BLaER1 (cell line): ENCODE measurements at regions not wholly inside any gene's neighbourhood (a gene's known extent, or its start where the extent isn't known, plus 50 kb on each side); places are given as distances from the start of the nearest gene placed in this dataset.
A peak's percentile ranks its signal among the peaks of the same experiment; 100 is the strongest.

Experiments used
- H3K27ac ChIP-seq: shearing (Covaris generic); formaldehyde crosslinking; 2 replicates; pipeline ENCODE4 v1.8.1; 2022
- H3K27me3 ChIP-seq: shearing (Covaris generic); formaldehyde crosslinking; 2 replicates; pipeline ENCODE4 v1.8.1; 2022
- H3K36me3 ChIP-seq: shearing (Covaris generic); formaldehyde crosslinking; 2 replicates; pipeline ENCODE4 v1.8.1; 2022
- H3K4me1 ChIP-seq: shearing (Covaris generic); formaldehyde crosslinking; 2 replicates; pipeline ENCODE4 v1.8.1; 2022
- H3K4me2 ChIP-seq: shearing (Covaris generic); formaldehyde crosslinking; 2 replicates; pipeline ENCODE4 v1.8.1; 2022
- H3K4me3 ChIP-seq: shearing (Covaris generic); formaldehyde crosslinking; 2 replicates; pipeline ENCODE4 v1.8.1; 2022
- H3K9ac ChIP-seq: shearing (Covaris generic); formaldehyde crosslinking; 2 replicates; pipeline ENCODE4 v1.8.1; 2022
- H3K9me3 ChIP-seq: shearing (Covaris generic); formaldehyde crosslinking; 2 replicates; pipeline ENCODE4 v1.8.1; 2022
- H4K20me1 ChIP-seq: shearing (Covaris generic); formaldehyde crosslinking; 2 replicates; pipeline ENCODE4 v1.8.1; 2022
- Cebpa-rat ChIP-seq: shearing (Covaris generic); IDR thresholded peaks from 2 replicates; pipeline ENCODE4 v1.8.1; 2022

- TF ChIP-seq Cebpa-rat: no peak
- Histone ChIP-seq H3K4me1 (peaks cover 65% of the 10 kb centered on the region), H3K4me2 (peak overlapping the region; percentile 95), H3K36me3 (no peaks in the 10 kb centered on the region), H3K27me3 (no peaks in the 10 kb centered on the region), H3K27ac (peak overlapping the region; percentile 90), H3K9me3 (peaks cover 21% of the 10 kb centered on the region), H3K9ac (peak overlapping the region; percentile 85), H3K4me3 (peak overlapping the region; percentile 67), H4K20me1 (no peaks in the 10 kb centered on the region)
These were observed 246.6 kb upstream of the ANKRD55 start for GRCh38 chr5:56479696-56480077.

- no peaks in the 10 kb centered on the region for H3K27me3 ChIP-seq
- peak overlapping the region; percentile 85 for H3K9ac ChIP-seq
- peak overlapping the region; percentile 90 for H3K27ac ChIP-seq
- H3K4me3 ChIP-seq: peak overlapping the region; percentile 67
- H3K9me3 ChIP-seq: peaks cover 17% of the 10 kb centered on the region
- no peak for TF ChIP-seq Cebpa-rat
- H3K4me2 ChIP-seq: peak overlapping the region; percentile 95
- H4K20me1 ChIP-seq: no peaks in the 10 kb centered on the region
- peaks cover 65% of the 10 kb centered on the region for H3K4me1 ChIP-seq
- no peaks in the 10 kb centered on the region for H3K36me3 ChIP-seq
These were observed 246.0 kb upstream of the ANKRD55 start for GRCh38 chr5:56479126-56479525.

DNA sequence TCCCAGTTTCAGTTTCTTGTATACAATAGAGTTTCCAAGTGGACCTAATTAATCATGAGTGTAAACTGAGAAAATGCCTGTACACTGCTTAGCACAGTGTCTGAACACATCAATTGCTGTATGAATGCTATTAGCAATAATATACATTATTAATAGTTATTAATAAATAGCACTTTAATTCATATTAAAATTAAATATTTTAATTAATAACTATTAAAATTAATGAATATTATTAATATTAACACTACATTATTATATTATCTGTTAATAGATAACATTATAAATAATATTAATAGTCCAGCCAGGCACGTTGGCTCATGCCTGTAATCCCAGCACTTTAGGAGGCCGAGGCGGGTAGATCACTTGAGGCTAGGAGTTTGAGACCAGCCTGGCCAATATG lies 244.9 kb upstream of the ANKRD55 start:
- peaks cover 13% of the 10 kb centered on the region for H3K9me3 ChIP-seq
- H3K4me2 ChIP-seq: peak overlapping the region; percentile 95
- H3K36me3 ChIP-seq: no peaks in the 10 kb centered on the region
- H3K9ac ChIP-seq: peak overlapping the region; percentile 85; the same call in 1 of the 2 replicates
- no peak overlapping the region for H3K4me3 ChIP-seq
- no peaks in the 10 kb centered on the region for H4K20me1 ChIP-seq
- peak overlapping the region; percentile 90 for H3K27ac ChIP-seq
- no peak for TF ChIP-seq Cebpa-rat
- H3K4me1 ChIP-seq: peaks cover 63% of the 10 kb centered on the region
- no peaks in the 10 kb centered on the region for H3K27me3 ChIP-seq

DNA sequence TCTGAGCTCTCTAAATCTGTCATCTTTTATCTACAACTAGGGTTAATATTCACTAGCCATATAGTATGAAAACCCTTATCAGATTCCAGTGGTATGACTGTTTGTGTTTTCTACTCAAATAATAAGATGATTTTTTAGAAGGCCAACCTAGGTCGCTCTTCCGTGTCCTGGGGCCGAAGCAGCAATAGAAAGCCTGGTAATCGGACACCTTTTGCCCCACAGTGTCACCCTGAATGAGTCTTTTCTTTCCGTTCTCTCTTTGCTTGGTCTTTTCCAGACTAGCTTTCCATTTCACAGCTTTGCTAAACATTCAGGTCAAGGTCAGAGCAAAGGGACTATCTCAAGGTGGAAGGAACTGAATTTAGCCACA lies 243.3 kb upstream of the ANKRD55 start:
- no peaks in the 10 kb centered on the region for H3K36me3 ChIP-seq
- peak overlapping the region; percentile 20; the same call in 1 of the 2 replicates for H3K9ac ChIP-seq
- no peak overlapping the region for H3K4me3 ChIP-seq
- H3K27me3 ChIP-seq: no peaks in the 10 kb centered on the region
- peaks cover 18% of the 10 kb centered on the region for H3K9me3 ChIP-seq
- H3K4me2 ChIP-seq: peak overlapping the region; percentile 95
- no peaks in the 10 kb centered on the region for H4K20me1 ChIP-seq
- no peak for TF ChIP-seq Cebpa-rat
- H3K4me1 ChIP-seq: peaks cover 47% of the 10 kb centered on the region
- peak overlapping the region; percentile 50 for H3K27ac ChIP-seq

GRCh38 chr5:56475689-56476486 lies 242.8 kb upstream of the ANKRD55 start:
- H3K9me3 ChIP-seq: peaks cover 18% of the 10 kb centered on the region
- H3K9ac ChIP-seq: 0 out of 2 replicates have a peak overlapping the region, but pooled peaks have one; percentile 20
- no peak overlapping the region for H3K4me3 ChIP-seq
- H3K27ac ChIP-seq: peak overlapping the region; percentile 50
- H4K20me1 ChIP-seq: no peaks in the 10 kb centered on the region
- H3K36me3 ChIP-seq: no peaks in the 10 kb centered on the region
- TF ChIP-seq Cebpa-rat: no peak
- H3K4me1 ChIP-seq: peaks cover 46% of the 10 kb centered on the region
- no peaks in the 10 kb centered on the region for H3K27me3 ChIP-seq
- H3K4me2 ChIP-seq: peak overlapping the region; percentile 95

GRCh38 chr5:56471707-56472106 lies 238.6 kb upstream of the ANKRD55 start:
- H3K4me3 ChIP-seq: no peak overlapping the region
- H3K27me3 ChIP-seq: no peaks in the 10 kb centered on the region

GRCh38 chr5:56470007-56470406 lies 236.9 kb upstream of the ANKRD55 start:
- Histone ChIP-seq H3K4me1 (peaks cover 31% of the 10 kb centered on the region), H3K36me3 (no peaks in the 10 kb centered on the region), H3K4me3 (no peak overlapping the region), H4K20me1 (no peaks in the 10 kb centered on the region), H3K27me3 (no peaks in the 10 kb centered on the region), H3K27ac (no peak overlapping the region), H3K9me3 (peaks cover 26% of the 10 kb centered on the region), H3K9ac (no peak overlapping the region), H3K4me2 (no peak overlapping the region)
- TF ChIP-seq Cebpa-rat: no peak

More at GRCh38 chr5:56471707-56472106, 238.6 kb upstream of the ANKRD55 start:
- no peak for TF ChIP-seq Cebpa-rat
- peaks cover 26% of the 10 kb centered on the region for H3K4me1 ChIP-seq
- no peak overlapping the region for H3K27ac ChIP-seq
- H3K36me3 ChIP-seq: no peaks in the 10 kb centered on the region
- H4K20me1 ChIP-seq: no peaks in the 10 kb centered on the region
- H3K4me2 ChIP-seq: no peak overlapping the region
- H3K9ac ChIP-seq: no peak overlapping the region
- peaks cover 29% of the 10 kb centered on the region for H3K9me3 ChIP-seq

GRCh38 chr5:56468277-56468676 lies 235.1 kb upstream of the ANKRD55 start:
- Histone ChIP-seq H3K4me3 (no peak overlapping the region), H3K27me3 (no peaks in the 10 kb centered on the region)
- no peak for TF ChIP-seq Cebpa-rat

DNA sequence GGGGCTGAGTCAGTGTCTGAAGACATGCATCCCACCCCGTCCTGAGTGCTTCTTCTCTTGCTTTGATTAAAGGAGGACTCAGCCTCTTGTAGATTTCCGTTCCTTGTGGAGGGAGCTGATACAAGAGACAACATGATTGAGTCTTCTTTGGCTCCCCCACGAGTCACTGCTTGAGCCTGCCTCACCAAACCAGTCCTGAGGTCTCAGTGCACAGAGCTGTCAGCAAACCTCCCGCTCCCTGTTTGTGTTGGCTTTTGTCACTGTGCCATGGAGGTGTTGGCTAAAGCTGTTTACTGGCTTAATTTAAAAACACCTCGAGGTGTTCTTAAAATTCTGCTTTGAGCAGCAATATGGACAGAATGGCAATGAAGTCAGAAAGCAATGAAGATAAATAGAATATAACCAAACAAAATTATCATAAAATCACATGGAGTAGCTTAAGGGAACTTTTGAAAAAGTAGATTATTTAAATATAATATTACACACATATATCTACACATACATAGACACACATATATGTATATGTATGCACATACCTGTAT lies 234.1 kb upstream of the ANKRD55 start:
- 0 out of 2 replicates have a peak overlapping the region, but pooled peaks have one; percentile 68 for H3K27ac ChIP-seq
- peaks cover 55% of the 10 kb centered on the region for H3K4me1 ChIP-seq
- no peak for TF ChIP-seq Cebpa-rat
- no peaks in the 10 kb centered on the region for H3K27me3 ChIP-seq
- peak overlapping the region; percentile 74 for H3K4me2 ChIP-seq
- no peak overlapping the region for H3K9ac ChIP-seq
- no peaks in the 10 kb centered on the region for H4K20me1 ChIP-seq
- no peak overlapping the region for H3K4me3 ChIP-seq
- no peaks in the 10 kb centered on the region for H3K36me3 ChIP-seq
- H3K9me3 ChIP-seq: peaks cover 13% of the 10 kb centered on the region

More at GRCh38 chr5:56468277-56468676, 235.1 kb upstream of the ANKRD55 start:
- H3K27ac ChIP-seq: no peak overlapping the region
- no peaks in the 10 kb centered on the region for H4K20me1 ChIP-seq
- H3K9ac ChIP-seq: no peak overlapping the region
- H3K36me3 ChIP-seq: no peaks in the 10 kb centered on the region
- no peak overlapping the region for H3K4me2 ChIP-seq
- H3K9me3 ChIP-seq: peaks cover 15% of the 10 kb centered on the region
- H3K4me1 ChIP-seq: peaks cover 48% of the 10 kb centered on the region

GRCh38 chr5:56466136-56466816 lies 233.1 kb upstream of the ANKRD55 start:
- Histone ChIP-seq H3K9me3 (peaks cover 10% of the 10 kb centered on the region), H3K4me3 (no peak overlapping the region), H3K9ac (no peak overlapping the region), H3K4me2 (peak overlapping the region; percentile 74), H4K20me1 (no peaks in the 10 kb centered on the region), H3K27ac (peak overlapping the region; percentile 68), H3K4me1 (peaks cover 55% of the 10 kb centered on the region), H3K27me3 (no peaks in the 10 kb centered on the region), H3K36me3 (no peaks in the 10 kb centered on the region)
- no peak for TF ChIP-seq Cebpa-rat
